Ovary (tissue), 3 donors: ENCODE measurements at regions not wholly inside any gene's neighbourhood (a gene's known extent, or its start where the extent isn't known, plus 50 kb on each side); places are given as distances from the start of the nearest gene placed in this dataset.

Source experiments
- CTCF ChIP-seq, 3 donors: fragments of 450-650 bp in 2 of 3; fragments of 200-600 bp in 1 of 3; IDR thresholded peaks; one replicate each; pipeline versions ENCODE4 v1.5.1 to v1.8.0; 2016 to 2022; ENCODE audit warnings: antibody characterized with exemption in 3 of 3, mild to moderate bottlenecking in 1 of 3
- EP300 ChIP-seq: sonication (generic); formaldehyde crosslinking; IDR thresholded peaks from one replicate; pipeline ENCODE4 v1.6.1; 2017; ENCODE audit warnings: antibody characterized with exemption
- POLR2A ChIP-seq: fragments of 450-650 bp; IDR thresholded peaks from one replicate; pipeline ENCODE4 v1.6.1; 2017; ENCODE audit warnings: antibody characterized with exemption, mild to moderate bottlenecking, moderate library complexity
- donor health status: DM: no; HTN: no; CAD: no.

GRCh38 chr10:92778091-92778490, 70.2 kb upstream of the EXOC6 start:
- TF ChIP-seq EP300 (no peak), CTCF (IDR thresholded peaks at IDR 0.05) (no peak), POLR2A (no peak)
